ENCODE measurements at regions not wholly inside any gene's neighbourhood (a gene's known extent, or its start where the extent isn't known, plus 50 kb on each side); places are given as distances from the start of the nearest gene placed in this dataset.
"Not testable (repeated sequence)": the region's sequence is repeated elsewhere in the genome, so short reads cannot be mapped to it uniquely, and the experiment has no call there.

GRCh38 chr4:77236806-77237205, 79.8 kb downstream of the CCNG2 start:
- H3K4me1 ChIP-seq (ENCODE audit: control extremely low read depth in 1 of 4, control insufficient read depth in 4 of 4, insufficient read depth in 4 of 4, low read length in 3 of 4): no peaks in the 10 kb centered on the region
- CTCF ChIA-PET: no interaction called here
- no peaks in the 10 kb centered on the region for H3K36me3 ChIP-seq (ENCODE audit: control insufficient read depth in 4 of 4, insufficient read depth in 4 of 4, low read length in 3 of 4)
- POLR2A ChIA-PET: no interaction called here
- H3K27me3 ChIP-seq (replicated peaks in 2 of 5; ENCODE audit: control insufficient read depth in 4 of 5, insufficient read depth in 5 of 5, low read length in 4 of 5): peaks cover 0 to 9% (median 0%) of the 10 kb centered on the region in 5 experiments
- H3K27ac ChIP-seq (ENCODE audit: insufficient read depth in 1 of 2, low read depth in 1 of 2, low read length in 2 of 2, poor library complexity in 1 of 2, severe bottlenecking in 2 of 2): no peak overlapping the region
- H3K4me3 ChIP-seq (ENCODE audit: control insufficient read depth in 1 of 7, extremely low read depth in 1 of 7, insufficient read depth in 4 of 7, low read depth in 2 of 7, low read length in 6 of 7): no peak overlapping the region
- WGBS (ENCODE audit: insufficient coverage): 93% methylated on average over 3 of the region's 3 CpGs
- no peak for DNase-seq
- H3K9me3 ChIP-seq (ENCODE audit: control extremely low read depth in 1 of 5, control insufficient read depth in 4 of 5, insufficient read depth in 2 of 5, low read depth in 1 of 5, low read length in 4 of 5): no peaks in the 10 kb centered on the region

GRCh38 chr4:77240469-77241066, 83.6 kb downstream of the CCNG2 start:
- Histone ChIP-seq H3K36me3 (ENCODE audit: control insufficient read depth in 4 of 4, insufficient read depth in 4 of 4, low read length in 3 of 4) (no peaks in the 10 kb centered on the region), H3K27ac (ENCODE audit: insufficient read depth in 1 of 2, low read depth in 1 of 2, low read length in 2 of 2, poor library complexity in 1 of 2, severe bottlenecking in 2 of 2) (no peak overlapping the region), H3K4me3 (ENCODE audit: control insufficient read depth in 1 of 7, extremely low read depth in 1 of 7, insufficient read depth in 4 of 7, low read depth in 2 of 7, low read length in 6 of 7) (no peak overlapping the region), H3K27me3 (replicated peaks in 2 of 5; ENCODE audit: control insufficient read depth in 4 of 5, insufficient read depth in 5 of 5, low read length in 4 of 5) (peaks cover 0 to 10% (median 0%) of the 10 kb centered on the region in 5 experiments), H3K9me3 (ENCODE audit: control extremely low read depth in 1 of 5, control insufficient read depth in 4 of 5, insufficient read depth in 2 of 5, low read depth in 1 of 5, low read length in 4 of 5) (no peaks in the 10 kb centered on the region), H3K4me1 (ENCODE audit: control extremely low read depth in 1 of 4, control insufficient read depth in 4 of 4, insufficient read depth in 4 of 4, low read length in 3 of 4) (no peaks in the 10 kb centered on the region)
- CTCF ChIA-PET: interaction anchor here (1.1 to 5.8 kb wide), 15 partner anchors 10 to 162 kb away, joined by 3 to 39 read pairs (median 4); no protein-coding TSS in a partner anchor
- POLR2A ChIA-PET: no interaction called here
- peak; percentile 44 to 77 (median 70) for DNase-seq
- WGBS (ENCODE audit: insufficient coverage): 39% methylated on average over 7 of the region's 10 CpGs

DNA sequence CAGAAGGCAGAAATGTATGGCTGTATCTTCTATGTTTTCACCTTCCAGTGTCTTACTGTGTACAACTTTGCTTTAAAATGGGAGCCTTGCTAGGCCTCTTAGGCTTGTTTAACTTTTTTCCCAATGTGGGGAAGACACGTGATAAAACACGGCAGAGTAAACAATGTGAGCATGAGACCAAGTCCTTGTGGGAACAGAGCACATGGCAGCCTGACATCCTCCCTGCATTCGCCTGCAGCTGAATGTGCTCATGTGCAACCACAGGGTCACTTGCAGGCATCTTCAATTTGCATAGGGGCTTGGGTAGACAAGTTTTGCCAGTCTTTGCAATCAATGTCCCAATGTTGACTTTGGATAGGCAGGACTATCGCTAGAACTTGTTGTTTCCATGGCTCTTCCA, 91.8 kb downstream of the CCNG2 start:
- Histone ChIP-seq H3K27ac (ENCODE audit: insufficient read depth in 1 of 2, low read depth in 1 of 2, low read length in 2 of 2, poor library complexity in 1 of 2, severe bottlenecking in 2 of 2) (no peak overlapping the region), H3K36me3 (ENCODE audit: control insufficient read depth in 4 of 4, insufficient read depth in 4 of 4, low read length in 3 of 4) (no peaks in the 10 kb centered on the region), H3K9me3 (ENCODE audit: control extremely low read depth in 1 of 5, control insufficient read depth in 4 of 5, insufficient read depth in 2 of 5, low read depth in 1 of 5, low read length in 4 of 5) (no peaks in the 10 kb centered on the region), H3K4me1 (ENCODE audit: control extremely low read depth in 1 of 4, control insufficient read depth in 4 of 4, insufficient read depth in 4 of 4, low read length in 3 of 4) (no peaks in the 10 kb centered on the region), H3K4me3 (ENCODE audit: control insufficient read depth in 1 of 7, extremely low read depth in 1 of 7, insufficient read depth in 4 of 7, low read depth in 2 of 7, low read length in 6 of 7) (no peak overlapping the region), H3K27me3 (replicated peaks in 2 of 5; ENCODE audit: control insufficient read depth in 4 of 5, insufficient read depth in 5 of 5, low read length in 4 of 5) (peaks cover 0 to 7% (median 0%) of the 10 kb centered on the region in 5 experiments)
- ChIA-PET POLR2A (no interaction called here), CTCF (no interaction called here)
- DNase-seq: no peak
- WGBS (ENCODE audit: insufficient coverage): 97% methylated on average over 3 of the region's 4 CpGs

- ChIA-PET CTCF (interaction anchor here (2.3 kb wide), 1 partner anchor 11 kb away, joined by 6 read pairs; no protein-coding TSS in a partner anchor), POLR2A (no interaction called here)
- Histone ChIP-seq H3K36me3 (ENCODE audit: control insufficient read depth in 4 of 4, insufficient read depth in 4 of 4, low read length in 3 of 4) (no peaks in the 10 kb centered on the region), H3K4me3 (ENCODE audit: control insufficient read depth in 1 of 7, extremely low read depth in 1 of 7, insufficient read depth in 4 of 7, low read depth in 2 of 7, low read length in 6 of 7) (no peak overlapping the region), H3K9me3 (ENCODE audit: control extremely low read depth in 1 of 5, control insufficient read depth in 4 of 5, insufficient read depth in 2 of 5, low read depth in 1 of 5, low read length in 4 of 5) (peaks cover 0 to 2% (median 0%) of the 10 kb centered on the region in 5 experiments), H3K27me3 (replicated peaks in 2 of 5; ENCODE audit: control insufficient read depth in 4 of 5, insufficient read depth in 5 of 5, low read length in 4 of 5) (peaks cover 0 to 8% (median 0%) of the 10 kb centered on the region in 5 experiments), H3K4me1 (ENCODE audit: control extremely low read depth in 1 of 4, control insufficient read depth in 4 of 4, insufficient read depth in 4 of 4, low read length in 3 of 4) (no peaks in the 10 kb centered on the region), H3K27ac (ENCODE audit: insufficient read depth in 1 of 2, low read depth in 1 of 2, low read length in 2 of 2, poor library complexity in 1 of 2, severe bottlenecking in 2 of 2) (no peak overlapping the region)
- 76% methylated on average over 2 of the region's 3 CpGs for WGBS (ENCODE audit: insufficient coverage)
- no peak for DNase-seq
Observed at GRCh38 chr4:77251751-77252150, 94.7 kb downstream of the CCNG2 start.

GRCh38 chr4:77263247-77263646, 106.2 kb downstream of the CCNG2 start:
- H3K4me3 ChIP-seq (ENCODE audit: control insufficient read depth in 1 of 7, extremely low read depth in 1 of 7, insufficient read depth in 4 of 7, low read depth in 2 of 7, low read length in 6 of 7): no peak overlapping the region
- no peak overlapping the region for H3K27ac ChIP-seq (ENCODE audit: insufficient read depth in 1 of 2, low read depth in 1 of 2, low read length in 2 of 2, poor library complexity in 1 of 2, severe bottlenecking in 2 of 2)
- peaks cover 0 to 17% (median 0%) of the 10 kb centered on the region in 5 experiments for H3K9me3 ChIP-seq (ENCODE audit: control extremely low read depth in 1 of 5, control insufficient read depth in 4 of 5, insufficient read depth in 2 of 5, low read depth in 1 of 5, low read length in 4 of 5)
- ChIA-PET CTCF (no interaction called here), POLR2A (no interaction called here)
- 100% methylated on average over 2 of the region's 2 CpGs for WGBS (ENCODE audit: insufficient coverage)
- H3K4me1 ChIP-seq (ENCODE audit: control extremely low read depth in 1 of 4, control insufficient read depth in 4 of 4, insufficient read depth in 4 of 4, low read length in 3 of 4): no peaks in the 10 kb centered on the region
- peaks cover 0 to 1% (median 0%) of the 10 kb centered on the region in 5 experiments for H3K27me3 ChIP-seq (replicated peaks in 2 of 5; ENCODE audit: control insufficient read depth in 4 of 5, insufficient read depth in 5 of 5, low read length in 4 of 5)
- H3K36me3 ChIP-seq (ENCODE audit: control insufficient read depth in 4 of 4, insufficient read depth in 4 of 4, low read length in 3 of 4): no peaks in the 10 kb centered on the region
- no peak for DNase-seq

- H3K4me3 ChIP-seq (ENCODE audit: control insufficient read depth in 1 of 7, extremely low read depth in 1 of 7, insufficient read depth in 4 of 7, low read depth in 2 of 7, low read length in 6 of 7); H3K27ac ChIP-seq (ENCODE audit: insufficient read depth in 1 of 2, low read depth in 1 of 2, low read length in 2 of 2, poor library complexity in 1 of 2, severe bottlenecking in 2 of 2); H3K4me1 ChIP-seq (ENCODE audit: control extremely low read depth in 1 of 4, control insufficient read depth in 4 of 4, insufficient read depth in 4 of 4, low read length in 3 of 4); POLR2A ChIA-PET; DNase-seq; H3K27me3 ChIP-seq (replicated peaks in 2 of 5; ENCODE audit: control insufficient read depth in 4 of 5, insufficient read depth in 5 of 5, low read length in 4 of 5); H3K36me3 ChIP-seq (ENCODE audit: control insufficient read depth in 4 of 4, insufficient read depth in 4 of 4, low read length in 3 of 4); CTCF ChIA-PET: not testable (repeated sequence)
- H3K9me3 ChIP-seq (ENCODE audit: control extremely low read depth in 1 of 5, control insufficient read depth in 4 of 5, insufficient read depth in 2 of 5, low read depth in 1 of 5, low read length in 4 of 5): peaks cover 0 to 17% (median 0%) of the 10 kb centered on the region in 5 experiments
- WGBS (ENCODE audit: insufficient coverage): no CpG with 5 or more reads among the region's 4 CpGs
Observed at GRCh38 chr4:77263976-77264375, 107.0 kb downstream of the CCNG2 start.

- Histone ChIP-seq H3K36me3 (ENCODE audit: control insufficient read depth in 4 of 4, insufficient read depth in 4 of 4, low read length in 3 of 4) (no peaks in the 10 kb centered on the region), H3K9me3 (ENCODE audit: control extremely low read depth in 1 of 5, control insufficient read depth in 4 of 5, insufficient read depth in 2 of 5, low read depth in 1 of 5, low read length in 4 of 5) (peaks cover 0 to 17% (median 0%) of the 10 kb centered on the region in 5 experiments), H3K27me3 (replicated peaks in 2 of 5; ENCODE audit: control insufficient read depth in 4 of 5, insufficient read depth in 5 of 5, low read length in 4 of 5) (peaks cover 0 to 2% (median 0%) of the 10 kb centered on the region in 5 experiments), H3K27ac (ENCODE audit: insufficient read depth in 1 of 2, low read depth in 1 of 2, low read length in 2 of 2, poor library complexity in 1 of 2, severe bottlenecking in 2 of 2) (no peak overlapping the region), H3K4me1 (ENCODE audit: control extremely low read depth in 1 of 4, control insufficient read depth in 4 of 4, insufficient read depth in 4 of 4, low read length in 3 of 4) (no peaks in the 10 kb centered on the region), H3K4me3 (ENCODE audit: control insufficient read depth in 1 of 7, extremely low read depth in 1 of 7, insufficient read depth in 4 of 7, low read depth in 2 of 7, low read length in 6 of 7) (no peak overlapping the region)
- POLR2A ChIA-PET: no interaction called here
- no CpG with 5 or more reads among the region's 2 CpGs for WGBS (ENCODE audit: insufficient coverage)
- DNase-seq: no peak
- CTCF ChIA-PET: interaction anchor here (1.8 kb wide), 1 partner anchor 89 kb away, joined by 4 read pairs; no protein-coding TSS in a partner anchor
Observed at GRCh38 chr4:77264826-77265225, 107.8 kb downstream of the CCNG2 start.
